ENCODE measurements at regions not wholly inside any gene's neighbourhood (a gene's known extent, or its start where the extent isn't known, plus 50 kb on each side); places are given as distances from the start of the nearest gene placed in this dataset.

DNA sequence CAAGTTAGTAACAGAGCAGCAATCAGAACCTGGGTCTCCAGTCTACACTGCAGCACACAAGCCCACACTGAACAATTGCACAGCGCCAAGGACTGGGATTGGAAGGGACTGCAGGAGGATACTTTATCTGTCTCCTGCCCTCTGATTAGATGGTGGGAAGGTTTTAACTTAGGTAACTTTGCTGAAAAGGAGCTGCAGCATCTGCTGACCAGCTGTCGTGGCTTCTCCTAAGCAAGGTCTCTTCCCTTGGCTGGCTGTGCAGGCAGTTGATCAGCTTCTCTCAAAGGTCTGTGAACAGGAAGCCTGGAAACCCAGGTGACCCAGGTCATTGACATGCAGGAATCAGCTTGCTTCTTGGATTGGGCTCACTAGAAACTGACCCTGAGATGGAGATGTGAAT is 82.4 kb downstream of the ISX start:
- TF ChIP-seq, protein P1, sequence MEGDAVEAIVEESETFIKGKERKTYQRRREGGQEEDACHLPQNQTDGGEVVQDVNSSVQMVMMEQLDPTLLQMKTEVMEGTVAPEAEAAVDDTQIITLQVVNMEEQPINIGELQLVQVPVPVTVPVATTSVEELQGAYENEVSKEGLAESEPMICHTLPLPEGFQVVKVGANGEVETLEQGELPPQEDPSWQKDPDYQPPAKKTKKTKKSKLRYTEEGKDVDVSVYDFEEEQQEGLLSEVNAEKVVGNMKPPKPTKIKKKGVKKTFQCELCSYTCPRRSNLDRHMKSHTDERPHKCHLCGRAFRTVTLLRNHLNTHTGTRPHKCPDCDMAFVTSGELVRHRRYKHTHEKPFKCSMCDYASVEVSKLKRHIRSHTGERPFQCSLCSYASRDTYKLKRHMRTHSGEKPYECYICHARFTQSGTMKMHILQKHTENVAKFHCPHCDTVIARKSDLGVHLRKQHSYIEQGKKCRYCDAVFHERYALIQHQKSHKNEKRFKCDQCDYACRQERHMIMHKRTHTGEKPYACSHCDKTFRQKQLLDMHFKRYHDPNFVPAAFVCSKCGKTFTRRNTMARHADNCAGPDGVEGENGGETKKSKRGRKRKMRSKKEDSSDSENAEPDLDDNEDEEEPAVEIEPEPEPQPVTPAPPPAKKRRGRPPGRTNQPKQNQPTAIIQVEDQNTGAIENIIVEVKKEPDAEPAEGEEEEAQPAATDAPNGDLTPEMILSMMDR (conservative IDR thresholded peaks at IDR 0.05; ENCODE audit: low read depth, low read length): no peak
- TF ChIP-seq EZH2 (IDR thresholded peaks at IDR 0.05; ENCODE audit: low read length, unreplicated experiment): no peak
